Left lung (tissue), 4 donors: ENCODE measurements at regions not wholly inside any gene's neighbourhood (a gene's known extent, or its start where the extent isn't known, plus 50 kb on each side); places are given as distances from the start of the nearest gene placed in this dataset.

Source experiments
- ATAC-seq: fragments of 200-7000 bp; cut with Tn5 transposase; one replicate; pipeline ENCODE4 v1.9.1; 2020; ENCODE audit warnings: moderate library complexity
- DNase-seq, 4 donors: peaks; one replicate each; pipeline ENCODE4 v3.0.0-alpha.2; 2013 to 2020
- H3K27ac ChIP-seq, 2 donors: fragments of 200-600 bp; sonication (generic) in 1 of 2; one replicate each; pipeline versions ENCODE4 v1.5.0 to v1.8.0; 2020 to 2021
- H3K27me3 ChIP-seq, 2 donors: fragments of 200-600 bp; sonication (generic) in 1 of 2; one replicate each; pipeline versions ENCODE4 v1.5.0 to v1.8.0; 2020 to 2021
- H3K36me3 ChIP-seq, 2 donors: fragments of 200-600 bp; sonication (generic) in 1 of 2; one replicate each; pipeline versions ENCODE4 v1.5.0 to v1.8.0; 2020 to 2021
- H3K4me1 ChIP-seq, 2 donors: fragments of 200-600 bp; one replicate each; pipeline ENCODE4 v1.8.0; 2021
- H3K4me3 ChIP-seq, 2 donors: fragments of 200-600 bp; sonication (generic) in 1 of 2; one replicate each; pipeline versions ENCODE4 v1.5.0 to v1.8.0; 2020 to 2021; ENCODE audit warnings: mild to moderate bottlenecking in 1 of 2
- H3K9me3 ChIP-seq, 2 donors: fragments of 200-600 bp; sonication (generic) in 1 of 2; one replicate each; pipeline versions ENCODE4 v1.5.0 to v1.8.0; 2020 to 2021
- intact Hi-C, 2 donors: fragments of 100-400 bp; cut with DNase I; formaldehyde crosslinking; loops; one replicate each; pipeline versions ENCODE4 v1.11.2 to v1.14.2; 2022
- TF ChIP-seq, protein P1 (sequence below), 2 donors: fragments of 200-600 bp; sonication (generic) in 1 of 2; IDR thresholded peaks; one replicate each; pipeline versions ENCODE4 v1.5.0 to v1.8.0; 2021; ENCODE audit warnings: antibody characterized with exemption in 2 of 2
- donor health status: DM: no; HTN: yes; CAD: no.
- donor health status: DM: no; HTN: no; CAD: no.

DNA sequence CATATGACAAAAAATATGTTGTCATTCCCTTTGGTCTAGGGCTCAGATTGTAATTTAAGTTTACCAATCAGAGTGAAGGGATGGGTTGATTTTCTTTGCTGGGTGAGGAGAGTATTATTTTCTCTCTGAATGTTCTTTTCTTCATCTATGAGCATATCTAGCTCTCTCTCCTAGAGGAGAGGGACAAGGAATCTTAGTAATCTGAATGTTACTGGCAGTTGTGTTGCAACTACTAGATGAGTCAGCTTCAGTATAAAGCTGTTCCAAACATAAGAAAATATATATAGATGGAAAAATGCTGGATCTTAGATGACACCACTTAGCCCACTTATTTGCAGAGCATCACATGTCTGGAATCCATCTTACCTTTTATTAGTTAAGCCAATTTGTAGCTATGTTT, 259.3 kb downstream of the TUSC1 start:
- intact Hi-C loops = no loop called here
- Histone ChIP-seq H3K9me3 (no peaks in the 10 kb centered on the region), H3K4me3 (no peak overlapping the region), H3K27me3 (no peaks in the 10 kb centered on the region), H3K27ac (no peak overlapping the region), H3K4me1 (no peaks in the 10 kb centered on the region), H3K36me3 (no peaks in the 10 kb centered on the region)
- ATAC-seq = no peak
- no peak for DNase-seq
- TF ChIP-seq, protein P1, sequence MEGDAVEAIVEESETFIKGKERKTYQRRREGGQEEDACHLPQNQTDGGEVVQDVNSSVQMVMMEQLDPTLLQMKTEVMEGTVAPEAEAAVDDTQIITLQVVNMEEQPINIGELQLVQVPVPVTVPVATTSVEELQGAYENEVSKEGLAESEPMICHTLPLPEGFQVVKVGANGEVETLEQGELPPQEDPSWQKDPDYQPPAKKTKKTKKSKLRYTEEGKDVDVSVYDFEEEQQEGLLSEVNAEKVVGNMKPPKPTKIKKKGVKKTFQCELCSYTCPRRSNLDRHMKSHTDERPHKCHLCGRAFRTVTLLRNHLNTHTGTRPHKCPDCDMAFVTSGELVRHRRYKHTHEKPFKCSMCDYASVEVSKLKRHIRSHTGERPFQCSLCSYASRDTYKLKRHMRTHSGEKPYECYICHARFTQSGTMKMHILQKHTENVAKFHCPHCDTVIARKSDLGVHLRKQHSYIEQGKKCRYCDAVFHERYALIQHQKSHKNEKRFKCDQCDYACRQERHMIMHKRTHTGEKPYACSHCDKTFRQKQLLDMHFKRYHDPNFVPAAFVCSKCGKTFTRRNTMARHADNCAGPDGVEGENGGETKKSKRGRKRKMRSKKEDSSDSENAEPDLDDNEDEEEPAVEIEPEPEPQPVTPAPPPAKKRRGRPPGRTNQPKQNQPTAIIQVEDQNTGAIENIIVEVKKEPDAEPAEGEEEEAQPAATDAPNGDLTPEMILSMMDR (IDR thresholded peaks at IDR 0.05) = no peak

DNA sequence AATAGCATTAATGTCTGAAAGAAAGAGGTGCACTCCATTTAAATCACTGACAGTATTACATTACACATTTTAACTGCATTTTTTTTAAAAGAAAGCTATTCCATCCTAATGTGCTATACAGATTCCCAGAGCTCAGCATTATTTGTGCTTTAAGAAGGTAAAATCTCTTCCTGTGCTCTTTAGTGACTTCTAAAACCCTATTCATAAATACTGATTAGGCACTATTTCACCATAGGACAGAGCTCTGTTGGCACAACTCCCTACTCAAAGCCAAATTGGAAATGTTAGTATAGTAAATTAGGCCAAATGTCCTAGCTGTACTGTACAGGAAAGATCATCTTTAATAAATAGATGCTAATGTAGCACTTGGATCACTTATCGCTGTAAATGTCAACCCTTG, 262.5 kb downstream of the TUSC1 start:
- no peaks in the 10 kb centered on the region for H3K36me3 ChIP-seq
- intact Hi-C loops = no loop called here
- no peak overlapping the region for H3K27ac ChIP-seq
- ATAC-seq = no peak
- H3K27me3 ChIP-seq = no peaks in the 10 kb centered on the region
- TF ChIP-seq, protein P1 (IDR thresholded peaks at IDR 0.05) = no peak
- H3K9me3 ChIP-seq = no peaks in the 10 kb centered on the region
- DNase-seq = peak in 1 of 4 donors; percentile 4
- H3K4me1 ChIP-seq = no peaks in the 10 kb centered on the region
- no peak overlapping the region for H3K4me3 ChIP-seq

DNA sequence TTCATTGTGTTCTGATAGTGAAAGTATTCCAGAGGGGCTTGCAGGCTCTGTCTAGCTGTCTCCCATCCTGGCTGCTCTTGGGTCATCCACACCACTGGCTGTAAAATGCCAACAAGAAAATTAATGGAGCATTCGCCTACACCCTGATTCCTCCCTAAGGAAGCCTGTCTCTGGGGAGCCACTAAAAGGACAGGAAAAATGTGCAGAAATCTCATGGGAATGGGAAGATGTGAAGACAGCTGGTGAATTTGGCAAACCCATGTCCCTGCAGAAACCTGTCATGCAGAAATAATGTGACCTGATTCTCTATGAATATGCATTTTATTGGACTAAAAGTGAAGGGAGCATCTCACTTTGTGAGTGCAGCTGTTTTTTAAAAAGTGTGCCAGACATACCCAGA, 265.6 kb downstream of the TUSC1 start:
- DNase-seq = no peak
- H3K4me3 ChIP-seq = no peak overlapping the region
- intact Hi-C loops = no loop called here

DNA sequence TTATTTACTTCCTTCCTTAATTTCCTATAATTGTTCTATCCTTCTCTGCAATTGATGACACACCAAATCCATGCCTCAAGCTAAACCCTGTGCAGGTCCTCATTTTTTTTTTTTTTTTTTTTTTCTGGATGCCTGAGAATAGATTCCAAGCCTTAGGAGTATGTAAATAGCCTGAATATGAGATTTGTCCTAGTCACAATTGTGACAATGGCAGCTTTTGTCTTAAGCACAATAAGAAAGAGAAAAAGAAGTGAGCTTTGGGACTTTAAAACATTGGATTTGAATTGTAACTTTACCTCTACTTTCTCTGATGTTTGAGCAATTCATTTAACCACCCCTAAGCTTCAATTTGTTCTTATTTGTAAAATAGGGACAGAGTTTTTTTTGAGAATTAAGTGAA, 280.5 kb downstream of the TUSC1 start:
- ATAC-seq (no peak), DNase-seq (no peak)
- Histone ChIP-seq H3K36me3 (no peaks in the 10 kb centered on the region), H3K4me1 (no peaks in the 10 kb centered on the region), H3K4me3 (no peak overlapping the region), H3K27me3 (no peaks in the 10 kb centered on the region), H3K27ac (no peak overlapping the region), H3K9me3 (no peaks in the 10 kb centered on the region)
- intact Hi-C loops = no loop called here
- TF ChIP-seq, protein P1 (IDR thresholded peaks at IDR 0.05) = no peak

More for the DNA sequence above, 265.6 kb downstream of the TUSC1 start:
- TF ChIP-seq, protein P1 (IDR thresholded peaks at IDR 0.05) = no peak
- no peaks in the 10 kb centered on the region for H3K27me3 ChIP-seq
- no peaks in the 10 kb centered on the region for H3K36me3 ChIP-seq
- no peaks in the 10 kb centered on the region for H3K4me1 ChIP-seq
- H3K27ac ChIP-seq = no peak overlapping the region
- no peak for ATAC-seq
- no peaks in the 10 kb centered on the region for H3K9me3 ChIP-seq

DNA sequence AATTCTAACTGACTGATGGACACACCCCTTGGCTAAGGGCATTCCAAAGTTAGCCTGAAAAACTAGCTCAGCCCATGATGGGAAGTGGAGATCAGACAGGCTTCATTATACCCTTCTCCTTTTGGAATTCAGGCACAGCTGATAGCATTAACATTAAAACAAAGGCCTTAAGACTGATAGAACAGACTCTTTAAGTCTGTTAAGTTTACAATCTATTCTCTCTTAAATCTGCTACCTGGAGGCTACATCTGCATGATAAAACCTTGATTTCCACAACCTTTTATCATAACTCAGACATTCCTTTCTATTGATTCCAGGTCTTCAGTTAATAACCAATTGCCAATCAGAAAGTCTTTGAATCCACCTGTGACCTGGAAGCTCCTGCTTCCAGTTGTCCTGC, 281.4 kb downstream of the TUSC1 start:
- intact Hi-C loops = no loop called here
- no peaks in the 10 kb centered on the region for H3K4me1 ChIP-seq

More for the DNA sequence above, 281.4 kb downstream of the TUSC1 start:
- Histone ChIP-seq H3K36me3 (no peaks in the 10 kb centered on the region), H3K9me3 (no peaks in the 10 kb centered on the region), H3K27ac (no peak overlapping the region), H3K4me3 (no peak overlapping the region), H3K27me3 (no peaks in the 10 kb centered on the region)
- DNase-seq = no peak
- ATAC-seq = no peak
- TF ChIP-seq, protein P1 (IDR thresholded peaks at IDR 0.05) = no peak
